Activated T-helper 2 cell treated with anti-CD3 and anti-CD28 coated beads, Interferon-gamma antibody, Interleukin-2, Interleukin-4, amounts not matched to agents 10 μg/mL and 5 μg/mL and 100 μg/mL, durations not matched to agents 14 hours and 24 hours and 36 hours (primary cell): ENCODE measurements at regions not wholly inside any gene's neighbourhood (a gene's known extent, or its start where the extent isn't known, plus 50 kb on each side); places are given as distances from the start of the nearest gene placed in this dataset.

Experiments
- DNase-seq: peaks from one replicate; pipeline ENCODE4 v3.0.0; 2021; ENCODE audit warnings: low spot score
- H3K27ac Mint-ChIP-seq: one replicate; pipeline ENCODE4 v1.8.0; 2021; ENCODE audit warnings: mixed read lengths
- H3K27me3 Mint-ChIP-seq: one replicate; pipeline ENCODE4 v1.8.0; 2021; ENCODE audit warnings: low read depth, mixed read lengths
- H3K36me3 Mint-ChIP-seq: one replicate; pipeline ENCODE4 v1.8.0; 2021; ENCODE audit warnings: low read depth, mixed read lengths
- H3K4me1 Mint-ChIP-seq: one replicate; pipeline ENCODE4 v1.8.0; 2021; ENCODE audit warnings: low read depth, mixed read lengths
- H3K4me3 Mint-ChIP-seq: one replicate; pipeline ENCODE4 v1.8.0; 2021; ENCODE audit warnings: low read depth, mild to moderate bottlenecking, moderate library complexity, mixed read lengths
- H3K9me3 Mint-ChIP-seq: one replicate; pipeline ENCODE4 v1.8.0; 2021; ENCODE audit warnings: mixed read lengths
- intact Hi-C: fragments of 100-400 bp; cut with micrococcal nuclease; formaldehyde crosslinking; loops from one replicate; pipeline ENCODE4 v1.15.1; 2023

- H3K27me3 Mint-ChIP-seq, result no peaks in the 10 kb centered on the region
- no peaks in the 10 kb centered on the region for H3K4me1 Mint-ChIP-seq
- H3K27ac Mint-ChIP-seq, result no peak overlapping the region
- H3K9me3 Mint-ChIP-seq, result no peaks in the 10 kb centered on the region
- H3K36me3 Mint-ChIP-seq, result no peaks in the 10 kb centered on the region
- no peak for DNase-seq
- intact Hi-C loops, result no loop called here
- H3K4me3 Mint-ChIP-seq, result no peak overlapping the region
Observed at GRCh38 chr5:173729079-173729765, 112.8 kb upstream of the BOD1 start.

- Mint-ChIP-seq H3K27ac (no peak overlapping the region), H3K4me3 (no peak overlapping the region), H3K36me3 (no peaks in the 10 kb centered on the region), H3K9me3 (no peaks in the 10 kb centered on the region), H3K27me3 (no peaks in the 10 kb centered on the region), H3K4me1 (no peaks in the 10 kb centered on the region)
- intact Hi-C loops, result no loop called here
- no peak for DNase-seq
Observed at GRCh38 chr5:173730632-173731298, 114.3 kb upstream of the BOD1 start.

GRCh38 chr5:173733021-173733420 lies 116.6 kb upstream of the BOD1 start:
- no peak overlapping the region for H3K27ac Mint-ChIP-seq
- no peaks in the 10 kb centered on the region for H3K27me3 Mint-ChIP-seq
- intact Hi-C loops, result no loop called here
- no peak for DNase-seq
- H3K4me1 Mint-ChIP-seq, result no peaks in the 10 kb centered on the region
- H3K9me3 Mint-ChIP-seq, result no peaks in the 10 kb centered on the region
- no peak overlapping the region for H3K4me3 Mint-ChIP-seq
- H3K36me3 Mint-ChIP-seq, result no peaks in the 10 kb centered on the region

- DNase-seq, result no peak
- Mint-ChIP-seq H3K27me3 (no peaks in the 10 kb centered on the region), H3K36me3 (no peaks in the 10 kb centered on the region), H3K4me1 (no peaks in the 10 kb centered on the region), H3K27ac (no peak overlapping the region), H3K9me3 (no peaks in the 10 kb centered on the region), H3K4me3 (no peak overlapping the region)
- intact Hi-C loops, result no loop called here
Observed at GRCh38 chr5:173733425-173733824, 117.0 kb upstream of the BOD1 start.

- H3K27ac Mint-ChIP-seq, result no peak overlapping the region
- DNase-seq, result no peak
- intact Hi-C loops, result no loop called here
- H3K36me3 Mint-ChIP-seq, result no peaks in the 10 kb centered on the region
- no peaks in the 10 kb centered on the region for H3K9me3 Mint-ChIP-seq
- no peak overlapping the region for H3K4me3 Mint-ChIP-seq
- H3K4me1 Mint-ChIP-seq, result no peaks in the 10 kb centered on the region
- no peaks in the 10 kb centered on the region for H3K27me3 Mint-ChIP-seq
Observed at GRCh38 chr5:173733831-173734501, 117.5 kb upstream of the BOD1 start.

GRCh38 chr5:173734716-173735115 lies 118.3 kb upstream of the BOD1 start:
- Mint-ChIP-seq H3K4me3 (no peak overlapping the region), H3K36me3 (no peaks in the 10 kb centered on the region), H3K4me1 (no peaks in the 10 kb centered on the region), H3K27me3 (no peaks in the 10 kb centered on the region), H3K9me3 (no peaks in the 10 kb centered on the region), H3K27ac (no peak overlapping the region)
- no peak for DNase-seq
- intact Hi-C loops, result no loop called here

GRCh38 chr5:173735184-173735583 lies 118.7 kb upstream of the BOD1 start:
- no peak overlapping the region for H3K4me3 Mint-ChIP-seq
- H3K27ac Mint-ChIP-seq, result no peak overlapping the region
- no peaks in the 10 kb centered on the region for H3K4me1 Mint-ChIP-seq
- DNase-seq, result no peak
- H3K36me3 Mint-ChIP-seq, result no peaks in the 10 kb centered on the region
- no peaks in the 10 kb centered on the region for H3K27me3 Mint-ChIP-seq
- H3K9me3 Mint-ChIP-seq, result no peaks in the 10 kb centered on the region
- intact Hi-C loops, result no loop called here

GRCh38 chr5:173735691-173736090 lies 119.2 kb upstream of the BOD1 start:
- Mint-ChIP-seq H3K4me3 (no peak overlapping the region), H3K36me3 (no peaks in the 10 kb centered on the region), H3K27me3 (no peaks in the 10 kb centered on the region), H3K27ac (no peak overlapping the region), H3K4me1 (no peaks in the 10 kb centered on the region), H3K9me3 (no peaks in the 10 kb centered on the region)
- no peak for DNase-seq
- intact Hi-C loops, result no loop called here

- Mint-ChIP-seq H3K4me3 (no peak overlapping the region), H3K27me3 (no peaks in the 10 kb centered on the region), H3K36me3 (no peaks in the 10 kb centered on the region), H3K4me1 (no peaks in the 10 kb centered on the region), H3K27ac (no peak overlapping the region), H3K9me3 (no peaks in the 10 kb centered on the region)
- no peak for DNase-seq
- intact Hi-C loops, result no loop called here
Observed at GRCh38 chr5:173736374-173736773, 119.9 kb upstream of the BOD1 start.

GRCh38 chr5:173736923-173737412 lies 120.5 kb upstream of the BOD1 start:
- H3K27me3 Mint-ChIP-seq, result no peaks in the 10 kb centered on the region
- intact Hi-C loops, result no loop called here
- H3K4me1 Mint-ChIP-seq, result no peaks in the 10 kb centered on the region
- H3K36me3 Mint-ChIP-seq, result no peaks in the 10 kb centered on the region
- H3K9me3 Mint-ChIP-seq, result no peaks in the 10 kb centered on the region
- no peak overlapping the region for H3K4me3 Mint-ChIP-seq
- H3K27ac Mint-ChIP-seq, result no peak overlapping the region
- DNase-seq, result no peak

GRCh38 chr5:173739741-173740140 lies 123.3 kb upstream of the BOD1 start:
- Mint-ChIP-seq H3K9me3 (no peaks in the 10 kb centered on the region), H3K27ac (no peak overlapping the region), H3K4me1 (no peaks in the 10 kb centered on the region), H3K27me3 (no peaks in the 10 kb centered on the region), H3K4me3 (no peak overlapping the region), H3K36me3 (no peaks in the 10 kb centered on the region)
- no peak for DNase-seq
- intact Hi-C loops, result no loop called here

- no peak overlapping the region for H3K27ac Mint-ChIP-seq
- no peak for DNase-seq
- no peaks in the 10 kb centered on the region for H3K36me3 Mint-ChIP-seq
- intact Hi-C loops, result no loop called here
- no peaks in the 10 kb centered on the region for H3K27me3 Mint-ChIP-seq
- no peak overlapping the region for H3K4me3 Mint-ChIP-seq
- no peaks in the 10 kb centered on the region for H3K9me3 Mint-ChIP-seq
- H3K4me1 Mint-ChIP-seq, result no peaks in the 10 kb centered on the region
Observed at GRCh38 chr5:173740400-173740799, 124.0 kb upstream of the BOD1 start.

- Mint-ChIP-seq H3K27ac (no peak overlapping the region), H3K36me3 (no peaks in the 10 kb centered on the region), H3K4me3 (no peak overlapping the region), H3K4me1 (no peaks in the 10 kb centered on the region), H3K27me3 (no peaks in the 10 kb centered on the region), H3K9me3 (no peaks in the 10 kb centered on the region)
- no peak for DNase-seq
- intact Hi-C loops, result no loop called here
Observed at GRCh38 chr5:173741087-173741486, 124.6 kb upstream of the BOD1 start.
